Nephron progenitor cell (in vitro differentiated cells): ENCODE measurements at regions not wholly inside any gene's neighbourhood (a gene's known extent, or its start where the extent isn't known, plus 50 kb on each side); places are given as distances from the start of the nearest gene placed in this dataset.
"Not testable (repeated sequence)": the region's sequence is repeated elsewhere in the genome, so short reads cannot be mapped to it uniquely, and the experiment has no call there.

Source experiments
- DNase-seq: peaks from one replicate; pipeline ENCODE4 v3.0.0; 2021
- H3K27ac Mint-ChIP-seq: 2 replicates; pipeline ENCODE4 v1.8.0; 2021; ENCODE audit warnings: mild to moderate bottlenecking, moderate library complexity, mixed read lengths
- H3K27me3 Mint-ChIP-seq: 2 replicates; pipeline ENCODE4 v1.8.0; 2021; ENCODE audit warnings: mild to moderate bottlenecking, low read depth, mixed read lengths; ENCODE audit not compliant: poor library complexity
- H3K36me3 Mint-ChIP-seq: 2 replicates; pipeline ENCODE4 v1.8.0; 2021; ENCODE audit warnings: low read depth, mixed read lengths
- H3K4me1 Mint-ChIP-seq: 2 replicates; pipeline ENCODE4 v1.8.0; 2021; ENCODE audit warnings: mixed read lengths
- H3K4me3 Mint-ChIP-seq: 2 replicates; pipeline ENCODE4 v1.8.0; 2021; ENCODE audit warnings: mild to moderate bottlenecking, moderate library complexity, mixed read lengths
- H3K9me3 Mint-ChIP-seq: 2 replicates; pipeline ENCODE4 v1.8.0; 2021; ENCODE audit warnings: mild to moderate bottlenecking, moderate library complexity, mixed read lengths
- TF ChIP-seq, protein P1 (sequence below): fragments of 200-600 bp; sonication (generic); IDR thresholded peaks from 2 replicates; pipeline ENCODE4 v1.5.0; 2021; ENCODE audit warnings: antibody characterized with exemption

DNA sequence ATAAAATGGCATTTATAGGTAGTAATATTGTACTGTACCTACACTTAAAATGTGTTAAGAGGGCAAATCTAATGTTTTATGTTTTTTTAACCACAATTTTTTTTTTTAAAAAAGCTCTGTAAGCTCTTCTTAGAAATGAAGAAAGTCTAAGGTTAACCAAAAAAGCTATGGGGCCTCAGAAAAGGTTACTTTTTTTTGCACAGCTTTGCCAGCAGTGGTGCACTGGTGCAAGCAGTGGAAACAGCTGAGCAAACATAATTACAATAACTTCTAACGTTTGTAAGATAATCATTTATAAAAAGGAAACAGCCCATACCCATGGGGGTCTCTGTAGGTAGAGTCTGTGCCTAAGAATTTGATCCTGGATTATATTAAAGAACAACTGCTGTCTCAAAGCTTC is 85.1 kb upstream of the NID2 start:
- Mint-ChIP-seq H3K36me3 (no peaks in the 10 kb centered on the region), H3K9me3 (peaks cover 11% of the 10 kb centered on the region), H3K27me3 (peaks cover 4% of the 10 kb centered on the region), H3K4me1 (no peaks in the 10 kb centered on the region), H3K4me3 (no peak overlapping the region), H3K27ac (no peak overlapping the region)
- TF ChIP-seq, protein P1, sequence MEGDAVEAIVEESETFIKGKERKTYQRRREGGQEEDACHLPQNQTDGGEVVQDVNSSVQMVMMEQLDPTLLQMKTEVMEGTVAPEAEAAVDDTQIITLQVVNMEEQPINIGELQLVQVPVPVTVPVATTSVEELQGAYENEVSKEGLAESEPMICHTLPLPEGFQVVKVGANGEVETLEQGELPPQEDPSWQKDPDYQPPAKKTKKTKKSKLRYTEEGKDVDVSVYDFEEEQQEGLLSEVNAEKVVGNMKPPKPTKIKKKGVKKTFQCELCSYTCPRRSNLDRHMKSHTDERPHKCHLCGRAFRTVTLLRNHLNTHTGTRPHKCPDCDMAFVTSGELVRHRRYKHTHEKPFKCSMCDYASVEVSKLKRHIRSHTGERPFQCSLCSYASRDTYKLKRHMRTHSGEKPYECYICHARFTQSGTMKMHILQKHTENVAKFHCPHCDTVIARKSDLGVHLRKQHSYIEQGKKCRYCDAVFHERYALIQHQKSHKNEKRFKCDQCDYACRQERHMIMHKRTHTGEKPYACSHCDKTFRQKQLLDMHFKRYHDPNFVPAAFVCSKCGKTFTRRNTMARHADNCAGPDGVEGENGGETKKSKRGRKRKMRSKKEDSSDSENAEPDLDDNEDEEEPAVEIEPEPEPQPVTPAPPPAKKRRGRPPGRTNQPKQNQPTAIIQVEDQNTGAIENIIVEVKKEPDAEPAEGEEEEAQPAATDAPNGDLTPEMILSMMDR = no peak
- no peak for DNase-seq

DNA sequence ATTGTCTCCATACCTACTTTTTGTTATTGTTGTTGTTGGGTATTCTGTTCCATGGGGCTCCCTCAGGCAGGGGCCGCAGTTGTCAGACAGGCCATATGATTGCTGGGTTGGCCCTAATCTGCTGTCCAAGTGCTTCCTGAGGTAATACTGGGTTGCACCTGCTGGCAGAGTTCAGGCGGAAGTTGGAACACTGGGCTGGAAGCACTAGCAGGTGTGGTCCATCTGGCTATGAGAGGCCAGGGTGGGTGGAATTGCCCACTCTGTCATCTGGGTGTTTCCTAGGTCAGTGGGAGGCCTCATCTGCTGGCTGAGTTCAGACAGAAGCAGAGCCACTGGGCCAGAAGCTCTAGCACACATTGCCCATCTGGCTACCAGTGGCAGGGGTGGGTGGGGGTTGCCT is 81.3 kb upstream of the NID2 start:
- Mint-ChIP-seq H3K36me3 (no peaks in the 10 kb centered on the region), H3K4me1 (no peaks in the 10 kb centered on the region), H3K27ac (no peak overlapping the region), H3K27me3 (peaks cover 4% of the 10 kb centered on the region), H3K4me3 (no peak overlapping the region), H3K9me3 (peaks cover 18% of the 10 kb centered on the region)
- no peak for DNase-seq
- TF ChIP-seq, protein P1 = no peak

DNA sequence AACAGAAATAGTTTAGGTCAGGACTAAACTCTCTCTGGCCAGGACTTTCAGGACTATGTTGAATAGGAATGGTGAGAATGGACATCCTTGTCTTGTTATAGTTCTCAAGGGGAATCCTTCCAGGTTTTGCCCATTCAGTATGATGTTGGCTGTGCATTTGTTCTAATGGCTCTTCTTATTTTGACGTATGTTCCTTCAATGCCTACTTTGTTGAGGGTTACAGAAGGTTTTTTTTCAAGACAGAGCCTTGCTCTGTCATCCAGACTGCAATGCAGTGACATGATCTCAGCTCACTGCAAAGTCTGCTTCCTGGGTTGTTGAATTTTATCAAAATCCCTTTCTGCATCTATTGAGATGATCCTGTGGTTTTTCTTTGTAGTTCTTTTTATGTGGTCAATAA is 79.5 kb upstream of the NID2 start:
- Mint-ChIP-seq H3K27ac (no peak overlapping the region), H3K27me3 (peaks cover 4% of the 10 kb centered on the region), H3K4me1 (no peaks in the 10 kb centered on the region), H3K4me3 (no peak overlapping the region), H3K9me3 (peaks cover 25% of the 10 kb centered on the region), H3K36me3 (no peaks in the 10 kb centered on the region)
- no peak for DNase-seq
- TF ChIP-seq, protein P1 = no peak

DNA sequence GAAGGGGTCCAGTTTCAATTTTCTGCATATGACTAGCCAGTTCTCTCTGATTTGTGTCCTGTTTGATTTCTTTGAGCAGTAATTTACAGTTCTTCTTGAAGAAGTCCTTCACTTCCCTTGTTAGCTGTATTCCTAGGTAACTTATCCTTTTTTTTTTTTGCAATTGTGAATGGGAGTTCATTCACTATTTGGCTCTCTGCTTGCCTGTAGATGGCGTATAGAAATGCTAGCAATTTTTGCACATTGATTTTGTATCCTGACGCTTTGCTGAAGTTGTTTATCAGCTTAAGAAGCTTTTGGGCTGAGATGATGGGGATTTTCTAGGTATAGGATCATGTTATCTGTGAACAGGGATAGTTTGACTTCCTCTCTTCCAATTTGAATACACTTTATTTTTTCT is 77.6 kb upstream of the NID2 start:
- Mint-ChIP-seq H3K4me3 (no peak overlapping the region), H3K4me1 (no peaks in the 10 kb centered on the region), H3K9me3 (peaks cover 18% of the 10 kb centered on the region), H3K36me3 (no peaks in the 10 kb centered on the region), H3K27ac (no peak overlapping the region), H3K27me3 (peaks cover 2% of the 10 kb centered on the region)
- no peak for DNase-seq
- TF ChIP-seq, protein P1 = no peak

DNA sequence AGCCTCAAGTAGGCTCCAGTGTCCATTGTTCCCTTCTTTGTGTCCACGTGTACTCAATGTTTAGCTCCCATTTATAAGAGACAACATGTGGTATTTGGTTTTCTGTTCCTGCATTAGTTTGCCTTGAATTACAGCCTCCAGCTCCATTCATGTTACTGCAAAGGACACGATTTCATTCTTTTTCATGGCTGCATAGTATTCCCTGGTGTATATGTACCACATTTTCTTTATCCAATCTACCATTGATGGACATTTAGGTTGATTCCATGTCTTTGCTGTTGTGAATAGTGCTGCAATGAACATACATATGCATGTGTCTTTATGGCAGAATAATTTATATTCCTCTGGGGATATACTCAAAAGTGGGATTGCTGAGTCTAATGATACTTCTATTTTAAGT is 75.2 kb upstream of the NID2 start:
- not testable (repeated sequence) for H3K4me3 Mint-ChIP-seq, H3K4me1 Mint-ChIP-seq, H3K36me3 Mint-ChIP-seq, H3K27me3 Mint-ChIP-seq, DNase-seq, H3K27ac Mint-ChIP-seq
- H3K9me3 Mint-ChIP-seq = peaks cover 24% of the 10 kb centered on the region

DNA sequence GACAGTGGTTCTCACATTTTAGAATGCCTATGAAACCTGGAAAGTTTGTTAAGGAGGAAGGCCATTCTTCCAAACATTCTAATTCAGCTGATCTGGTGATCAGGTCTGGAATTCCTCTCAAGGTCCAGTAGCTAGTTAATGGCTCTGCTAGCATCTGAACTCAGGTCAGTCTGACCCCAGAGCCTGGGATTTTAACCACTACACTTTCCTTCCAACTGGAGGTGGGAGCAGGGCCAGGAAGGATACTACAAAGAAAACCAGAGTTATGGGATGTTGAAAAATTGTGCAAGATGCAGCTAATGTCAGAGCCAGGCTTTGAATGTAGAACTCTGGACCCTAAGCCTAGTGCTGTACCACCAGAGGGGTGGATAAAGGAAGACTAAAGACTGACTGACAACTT is 73.6 kb upstream of the NID2 start:
- Mint-ChIP-seq H3K4me1 (no peaks in the 10 kb centered on the region), H3K27me3 (no peaks in the 10 kb centered on the region), H3K36me3 (no peaks in the 10 kb centered on the region), H3K27ac (no peak overlapping the region), H3K9me3 (peaks cover 38% of the 10 kb centered on the region), H3K4me3 (no peak overlapping the region)
- DNase-seq = no peak
- TF ChIP-seq, protein P1 = no peak
